HG03103 (cell line): ENCODE measurements at regions not wholly inside any gene's neighbourhood (a gene's known extent, or its start where the extent isn't known, plus 50 kb on each side); places are given as distances from the start of the nearest gene placed in this dataset.
A peak's percentile ranks its signal among the peaks of the same experiment; 100 is the strongest.

Source experiments
- ATAC-seq: cut with Tn5 transposase; IDR thresholded peaks from one replicate; pipeline ENCODE4 v1.9.1; 2021; ENCODE audit warnings: low read depth; ENCODE audit not compliant: unreplicated experiment

GRCh38 chr12:63090716-63091115 lies 60.3 kb downstream of the AVPR1A start:
- ATAC-seq, result no peak

- no peak for ATAC-seq
These were observed 64.7 kb downstream of the AVPR1A start for GRCh38 chr12:63086149-63086915.

- no peak for ATAC-seq
These were observed 65.9 kb downstream of the AVPR1A start for GRCh38 chr12:63085120-63085519.

GRCh38 chr12:63084501-63084900 lies 66.5 kb downstream of the AVPR1A start:
- no peak for ATAC-seq

- ATAC-seq, result no peak
These were observed 68.0 kb downstream of the AVPR1A start for GRCh38 chr12:63083046-63083445.

GRCh38 chr12:63079791-63080502 lies 71.1 kb downstream of the AVPR1A start:
- ATAC-seq, result no peak

- ATAC-seq, result no peak
These were observed 72.1 kb downstream of the AVPR1A start for GRCh38 chr12:63078906-63079305.

- no peak for ATAC-seq
These were observed 75.5 kb downstream of the AVPR1A start for GRCh38 chr12:63075376-63076060.

- ATAC-seq, result no peak
These were observed 80.3 kb downstream of the AVPR1A start for GRCh38 chr12:63070709-63071108.

GRCh38 chr12:63069860-63070617 lies 81.0 kb downstream of the AVPR1A start:
- ATAC-seq, result no peak

- peak; percentile 83 for ATAC-seq
These were observed 82.1 kb downstream of the AVPR1A start for GRCh38 chr12:63068857-63069442.

GRCh38 chr12:63066782-63067181 lies 84.2 kb downstream of the AVPR1A start:
- ATAC-seq, result no peak

- no peak for ATAC-seq
These were observed 84.9 kb downstream of the AVPR1A start for GRCh38 chr12:63066136-63066535.

GRCh38 chr12:63064080-63064479 lies 86.9 kb downstream of the AVPR1A start:
- no peak for ATAC-seq

GRCh38 chr12:63056649-63057048 lies 94.4 kb downstream of the AVPR1A start:
- no peak for ATAC-seq

- no peak for ATAC-seq
These were observed 98.3 kb downstream of the AVPR1A start for GRCh38 chr12:63052696-63053095.

- no peak for ATAC-seq
These were observed 103.9 kb downstream of the AVPR1A start for GRCh38 chr12:63047146-63047545.

- no peak for ATAC-seq
These were observed 105.8 kb downstream of the AVPR1A start for GRCh38 chr12:63045020-63045860.

- no peak for ATAC-seq
These were observed 107.7 kb upstream of the PPM1H start for GRCh38 chr12:63042646-63043045.

GRCh38 chr12:63041601-63042000 lies 106.7 kb upstream of the PPM1H start:
- ATAC-seq, result no peak
